SK-N-SH treated with all-trans-retinoic acid at 6 μM for 48 hours (cell line): ENCODE measurements at regions not wholly inside any gene's neighbourhood (a gene's known extent, or its start where the extent isn't known, plus 50 kb on each side); places are given as distances from the start of the nearest gene placed in this dataset.

Experiments used
- ARNTL ChIP-seq: fragments of 450-650 bp; formaldehyde crosslinking; IDR thresholded peaks from 2 replicates; pipeline ENCODE4 v1.5.0; 2020; ENCODE audit warnings: low read depth, mild to moderate bottlenecking, moderate library complexity, borderline replicate concordance
- BACH2 ChIP-seq: fragments of 250-450 bp; sonication (Bioruptor Pico); IDR thresholded peaks from 2 replicates; pipeline ENCODE4 v1.9.0; 2021; ENCODE audit warnings: mild to moderate bottlenecking, borderline replicate concordance
- CSDC2 ChIP-seq: fragments of 250-450 bp; sonication (Bioruptor Pico); IDR thresholded peaks from 2 replicates; pipeline ENCODE4 v1.5.0; 2020; ENCODE audit warnings: mild to moderate bottlenecking, moderate library complexity
- RARB ChIP-seq: fragments of 250-450 bp; sonication (Bioruptor Pico); IDR thresholded peaks from 2 replicates; pipeline ENCODE4 v1.8.0; 2021; ENCODE audit warnings: mild to moderate bottlenecking, moderate library complexity
- ZC3H10 ChIP-seq: fragments of 250-450 bp; sonication (Bioruptor Pico); IDR thresholded peaks from 2 replicates; pipeline ENCODE4 v1.5.1; 2021; ENCODE audit warnings: mild to moderate bottlenecking, moderate library complexity
- ZNF8 ChIP-seq: fragments of 450-650 bp; formaldehyde crosslinking; IDR thresholded peaks from 2 replicates; pipeline ENCODE4 v1.5.0; 2020; ENCODE audit warnings: mild to moderate bottlenecking, moderate library complexity
- TF ChIP-seq, protein P1 (sequence below): fragments of 250-450 bp; sonication (Bioruptor Pico); IDR thresholded peaks from 2 replicates; pipeline ENCODE4 v1.8.0; 2021; ENCODE audit warnings: low read depth, mild to moderate bottlenecking, moderate library complexity, borderline replicate concordance

DNA sequence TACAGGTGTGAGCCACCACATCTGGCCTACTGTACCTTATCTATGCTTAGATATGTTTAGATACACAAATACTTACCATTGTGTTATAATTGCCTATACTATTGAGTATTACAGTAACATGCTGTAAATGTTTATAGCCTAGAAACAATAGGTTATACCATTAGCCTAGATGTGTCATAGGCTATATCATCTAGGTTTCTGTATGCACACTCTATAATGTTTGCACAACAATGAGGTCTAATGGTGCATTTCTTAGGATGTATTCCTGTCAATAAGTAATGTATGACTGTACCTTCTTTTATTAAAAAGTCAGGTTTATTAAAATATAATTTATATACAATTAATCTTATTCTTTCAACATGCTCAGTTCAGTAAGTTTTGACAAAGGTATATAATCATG is 683.1 kb downstream of the LRRC70 start:
- TF ChIP-seq CSDC2 (CRISPR knock-in tag), result no peak
- no peak for TF ChIP-seq ARNTL
- TF ChIP-seq ZNF8, result no peak
- no peak for TF ChIP-seq BACH2
- TF ChIP-seq, protein P1, sequence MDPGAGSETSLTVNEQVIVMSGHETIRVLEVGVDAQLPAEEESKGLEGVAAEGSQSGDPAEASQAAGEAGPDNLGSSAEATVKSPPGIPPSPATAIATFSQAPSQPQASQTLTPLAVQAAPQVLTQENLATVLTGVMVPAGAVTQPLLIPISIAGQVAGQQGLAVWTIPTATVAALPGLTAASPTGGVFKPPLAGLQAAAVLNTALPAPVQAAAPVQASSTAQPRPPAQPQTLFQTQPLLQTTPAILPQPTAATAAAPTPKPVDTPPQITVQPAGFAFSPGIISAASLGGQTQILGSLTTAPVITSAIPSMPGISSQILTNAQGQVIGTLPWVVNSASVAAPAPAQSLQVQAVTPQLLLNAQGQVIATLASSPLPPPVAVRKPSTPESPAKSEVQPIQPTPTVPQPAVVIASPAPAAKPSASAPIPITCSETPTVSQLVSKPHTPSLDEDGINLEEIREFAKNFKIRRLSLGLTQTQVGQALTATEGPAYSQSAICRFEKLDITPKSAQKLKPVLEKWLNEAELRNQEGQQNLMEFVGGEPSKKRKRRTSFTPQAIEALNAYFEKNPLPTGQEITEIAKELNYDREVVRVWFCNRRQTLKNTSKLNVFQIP (CRISPR knock-in tag), result no peak
- no peak for TF ChIP-seq RARB (CRISPR knock-in tag)
- TF ChIP-seq ZC3H10 (CRISPR knock-in tag), result no peak
